GM12873 (cell line): ENCODE measurements at regions not wholly inside any gene's neighbourhood (a gene's known extent, or its start where the extent isn't known, plus 50 kb on each side); places are given as distances from the start of the nearest gene placed in this dataset.

ENCODE experiments used
- TF ChIP-seq, protein P1 (sequence below): IDR thresholded peaks from 2 replicates; pipeline ENCODE4 v1.5.1; 2012; ENCODE audit warnings: low read depth, mild to moderate bottlenecking, moderate library complexity, low read length, control low read depth; ENCODE audit not compliant: insufficient read depth; ENCODE audit errors: missing control alignments

- TF ChIP-seq, protein P1, sequence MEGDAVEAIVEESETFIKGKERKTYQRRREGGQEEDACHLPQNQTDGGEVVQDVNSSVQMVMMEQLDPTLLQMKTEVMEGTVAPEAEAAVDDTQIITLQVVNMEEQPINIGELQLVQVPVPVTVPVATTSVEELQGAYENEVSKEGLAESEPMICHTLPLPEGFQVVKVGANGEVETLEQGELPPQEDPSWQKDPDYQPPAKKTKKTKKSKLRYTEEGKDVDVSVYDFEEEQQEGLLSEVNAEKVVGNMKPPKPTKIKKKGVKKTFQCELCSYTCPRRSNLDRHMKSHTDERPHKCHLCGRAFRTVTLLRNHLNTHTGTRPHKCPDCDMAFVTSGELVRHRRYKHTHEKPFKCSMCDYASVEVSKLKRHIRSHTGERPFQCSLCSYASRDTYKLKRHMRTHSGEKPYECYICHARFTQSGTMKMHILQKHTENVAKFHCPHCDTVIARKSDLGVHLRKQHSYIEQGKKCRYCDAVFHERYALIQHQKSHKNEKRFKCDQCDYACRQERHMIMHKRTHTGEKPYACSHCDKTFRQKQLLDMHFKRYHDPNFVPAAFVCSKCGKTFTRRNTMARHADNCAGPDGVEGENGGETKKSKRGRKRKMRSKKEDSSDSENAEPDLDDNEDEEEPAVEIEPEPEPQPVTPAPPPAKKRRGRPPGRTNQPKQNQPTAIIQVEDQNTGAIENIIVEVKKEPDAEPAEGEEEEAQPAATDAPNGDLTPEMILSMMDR, result no peak
Observed at GRCh38 chr3:162799910-162800309, 1303.3 kb downstream of the OTOL1 start.

- TF ChIP-seq, protein P1, result no peak
Observed at GRCh38 chr3:162802228-162802965, 1305.8 kb downstream of the OTOL1 start.

GRCh38 chr3:162810776-162811175 lies 1314.2 kb downstream of the OTOL1 start:
- TF ChIP-seq, protein P1, result no peak

DNA sequence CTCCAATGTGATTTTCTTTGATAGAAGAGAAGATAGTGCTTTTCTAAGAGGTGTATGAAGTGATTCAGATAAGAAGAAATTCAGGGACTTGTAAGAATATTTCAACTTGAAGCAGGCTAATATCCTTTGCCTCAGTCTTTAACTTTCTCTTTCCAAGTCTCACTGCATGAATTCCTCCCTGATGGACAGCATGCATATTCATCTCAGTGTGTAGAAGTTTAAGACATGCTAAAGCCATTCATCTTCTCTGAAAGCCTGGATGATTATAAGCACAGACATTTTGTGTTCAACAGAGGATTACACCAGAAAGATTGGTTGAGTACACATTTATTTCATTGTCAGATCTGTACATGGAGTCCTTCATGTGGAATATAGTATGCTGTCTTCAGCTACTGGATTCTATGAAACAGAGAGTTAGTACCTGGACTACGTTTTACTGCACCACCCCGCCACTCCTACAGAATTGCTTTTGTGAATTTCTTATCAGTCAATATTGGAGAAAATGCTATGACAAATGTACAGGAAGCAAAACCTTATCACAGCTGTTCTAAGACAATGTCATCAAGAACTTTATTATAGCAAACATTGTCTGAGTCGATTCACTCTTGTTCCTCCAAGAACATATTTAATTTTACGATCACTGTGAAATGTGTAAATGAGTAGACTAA lies 1346.1 kb downstream of the OTOL1 start:
- TF ChIP-seq, protein P1, result no peak

DNA sequence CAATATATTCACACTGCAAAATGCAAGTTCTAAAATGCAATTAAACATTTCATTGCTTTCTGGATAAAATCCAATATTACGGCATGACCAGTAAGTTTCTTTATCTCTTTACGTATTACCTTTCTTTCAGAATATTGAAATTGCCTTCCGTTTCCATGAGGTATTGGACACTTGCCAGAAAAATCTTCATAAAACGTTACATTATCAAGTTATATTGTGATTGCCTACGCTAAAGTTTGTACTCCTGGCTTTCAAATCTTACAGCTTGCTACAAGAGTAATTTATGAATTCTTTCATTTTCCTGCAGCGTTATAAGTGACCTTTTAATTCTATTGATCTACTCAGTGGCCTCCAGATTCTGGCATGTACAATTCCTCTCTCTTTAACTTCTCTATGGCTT lies 1349.3 kb downstream of the OTOL1 start:
- TF ChIP-seq, protein P1, result no peak

- TF ChIP-seq, protein P1, result no peak
Observed at GRCh38 chr3:162847511-162847910, 1350.9 kb downstream of the OTOL1 start.

GRCh38 chr3:162863579-162863978 lies 1367.0 kb downstream of the OTOL1 start:
- TF ChIP-seq, protein P1, result no peak
